ENCODE measurements at regions not wholly inside any gene's neighbourhood (a gene's known extent, or its start where the extent isn't known, plus 50 kb on each side); places are given as distances from the start of the nearest gene placed in this dataset.

GRCh38 chr7:42494736-42495135, 257.7 kb upstream of the GLI3 start:
- DNase-seq (ENCODE audit: low read depth): peak; percentile 19
- no peak overlapping the region for H3K4me3 ChIP-seq (ENCODE audit: low read depth, low read length)
- TF ChIP-seq, protein P1, sequence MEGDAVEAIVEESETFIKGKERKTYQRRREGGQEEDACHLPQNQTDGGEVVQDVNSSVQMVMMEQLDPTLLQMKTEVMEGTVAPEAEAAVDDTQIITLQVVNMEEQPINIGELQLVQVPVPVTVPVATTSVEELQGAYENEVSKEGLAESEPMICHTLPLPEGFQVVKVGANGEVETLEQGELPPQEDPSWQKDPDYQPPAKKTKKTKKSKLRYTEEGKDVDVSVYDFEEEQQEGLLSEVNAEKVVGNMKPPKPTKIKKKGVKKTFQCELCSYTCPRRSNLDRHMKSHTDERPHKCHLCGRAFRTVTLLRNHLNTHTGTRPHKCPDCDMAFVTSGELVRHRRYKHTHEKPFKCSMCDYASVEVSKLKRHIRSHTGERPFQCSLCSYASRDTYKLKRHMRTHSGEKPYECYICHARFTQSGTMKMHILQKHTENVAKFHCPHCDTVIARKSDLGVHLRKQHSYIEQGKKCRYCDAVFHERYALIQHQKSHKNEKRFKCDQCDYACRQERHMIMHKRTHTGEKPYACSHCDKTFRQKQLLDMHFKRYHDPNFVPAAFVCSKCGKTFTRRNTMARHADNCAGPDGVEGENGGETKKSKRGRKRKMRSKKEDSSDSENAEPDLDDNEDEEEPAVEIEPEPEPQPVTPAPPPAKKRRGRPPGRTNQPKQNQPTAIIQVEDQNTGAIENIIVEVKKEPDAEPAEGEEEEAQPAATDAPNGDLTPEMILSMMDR (IDR thresholded peaks at IDR 0.05; ENCODE audit: insufficient read depth, low read depth, low read length): no peak

DNA sequence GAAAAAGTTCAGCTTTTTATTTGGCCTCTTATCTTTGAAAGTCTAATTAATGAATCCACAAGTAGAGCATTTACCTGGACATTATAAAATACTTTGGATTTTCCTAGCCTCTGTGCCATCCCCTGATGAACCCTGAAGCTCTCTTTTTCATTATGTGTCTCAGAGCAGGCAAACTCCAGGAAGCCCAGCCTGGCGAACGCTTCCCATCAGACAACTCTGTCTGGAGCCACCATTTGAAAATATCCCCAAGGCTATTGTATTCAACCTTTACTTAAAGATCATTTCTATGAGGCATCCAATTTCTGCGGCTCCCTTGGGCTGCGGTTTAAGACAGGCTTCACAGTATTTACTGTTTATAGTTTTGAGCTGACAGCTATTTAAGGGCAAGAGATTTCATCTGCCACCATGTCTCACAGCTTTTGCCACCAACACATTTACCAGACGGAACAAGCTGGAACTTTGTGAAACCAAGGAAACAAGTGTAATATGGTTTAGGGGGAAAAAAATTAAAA, 257.2 kb upstream of the GLI3 start:
- TF ChIP-seq, protein P1 (IDR thresholded peaks at IDR 0.05; ENCODE audit: insufficient read depth, low read depth, low read length): no peak
- H3K4me3 ChIP-seq (ENCODE audit: low read depth, low read length): no peak overlapping the region
- peak; percentile 31 for DNase-seq (ENCODE audit: low read depth)

DNA sequence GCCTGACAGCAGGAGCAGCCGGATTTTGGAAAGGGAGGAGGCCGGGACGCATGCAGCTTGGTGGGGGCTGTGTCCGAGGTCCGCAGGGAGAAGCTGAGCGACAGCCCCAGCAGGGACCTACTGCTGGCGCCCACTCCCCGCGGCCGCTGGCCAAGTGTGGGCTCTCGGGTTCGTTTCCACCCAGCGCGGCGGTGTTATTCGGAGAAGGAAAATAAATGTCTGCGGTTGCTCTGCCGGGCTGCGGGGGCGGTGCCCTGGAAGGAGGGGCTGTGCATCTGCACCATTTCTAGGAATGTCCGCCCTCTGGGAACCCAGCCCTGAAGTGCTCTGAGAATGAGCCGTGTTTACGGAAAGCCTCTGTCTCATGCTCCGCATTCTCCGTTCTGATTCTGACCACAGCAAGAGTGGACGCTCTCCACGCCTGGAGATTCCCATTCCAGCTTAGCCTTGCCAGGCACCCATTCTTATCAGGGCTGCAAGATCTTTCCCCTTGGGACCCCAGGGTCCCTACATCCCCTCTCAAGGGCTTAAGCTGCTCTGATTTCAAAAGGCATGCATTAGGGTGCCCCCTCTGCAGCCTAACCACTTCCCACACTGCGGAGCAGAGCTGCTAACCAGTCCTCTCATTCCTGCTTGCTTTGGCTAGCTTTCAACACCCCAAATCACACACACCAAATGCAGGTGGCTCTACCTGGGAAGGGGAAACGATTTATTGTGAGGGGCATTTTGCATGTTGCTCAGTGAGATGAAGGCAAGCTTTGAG, 256.6 kb upstream of the GLI3 start:
- peak overlapping the region; percentile 57 for H3K4me3 ChIP-seq (ENCODE audit: low read depth, low read length)
- peak; percentile 94 for DNase-seq (ENCODE audit: low read depth)
- TF ChIP-seq, protein P1 (IDR thresholded peaks at IDR 0.05; ENCODE audit: insufficient read depth, low read depth, low read length): no peak

DNA sequence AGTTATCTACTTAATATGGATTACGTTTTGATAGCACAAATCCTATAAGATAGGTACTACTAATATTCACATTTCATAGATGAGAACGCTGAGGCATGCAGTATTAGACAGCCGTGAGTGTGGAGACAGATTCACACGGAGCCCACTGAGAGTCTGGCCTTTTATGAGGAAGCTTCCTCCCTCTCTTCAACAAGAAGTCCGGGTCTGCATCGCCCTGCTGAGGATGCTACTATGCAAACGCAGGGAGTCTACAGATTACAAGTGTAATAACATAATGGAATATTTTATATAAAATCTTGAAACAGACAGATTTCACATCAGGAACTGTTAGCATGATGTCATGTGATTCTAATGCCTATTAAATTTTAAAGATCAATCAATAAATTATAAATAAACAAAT, 255.9 kb upstream of the GLI3 start:
- DNase-seq (ENCODE audit: low read depth): peak; percentile 22
- H3K4me3 ChIP-seq (ENCODE audit: low read depth, low read length): peak overlapping the region; percentile 57
- TF ChIP-seq, protein P1 (IDR thresholded peaks at IDR 0.05; ENCODE audit: insufficient read depth, low read depth, low read length): no peak

DNA sequence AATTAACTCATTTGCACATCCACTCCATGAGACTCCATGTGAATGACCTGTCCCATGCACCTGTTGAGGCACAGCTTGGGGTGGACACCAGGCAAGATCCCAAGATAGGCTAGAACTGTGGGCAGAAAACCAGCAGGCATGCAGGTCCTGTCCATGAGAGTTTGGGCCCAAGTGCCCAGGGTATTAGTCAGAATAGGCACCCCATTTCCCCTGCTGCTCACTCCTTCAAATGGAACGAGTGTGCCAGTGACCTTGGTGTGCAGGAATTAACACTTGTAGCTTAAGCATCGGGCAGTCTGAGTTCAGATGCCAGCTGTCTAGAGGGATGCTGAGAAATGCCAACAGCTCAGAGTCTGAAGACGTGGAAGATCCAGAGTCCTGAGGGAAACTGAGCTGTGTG, 254.1 kb upstream of the GLI3 start:
- no peak overlapping the region for H3K4me3 ChIP-seq (ENCODE audit: low read depth, low read length)
- TF ChIP-seq, protein P1 (IDR thresholded peaks at IDR 0.05; ENCODE audit: insufficient read depth, low read depth, low read length): no peak
- no peak for DNase-seq (ENCODE audit: low read depth)

DNA sequence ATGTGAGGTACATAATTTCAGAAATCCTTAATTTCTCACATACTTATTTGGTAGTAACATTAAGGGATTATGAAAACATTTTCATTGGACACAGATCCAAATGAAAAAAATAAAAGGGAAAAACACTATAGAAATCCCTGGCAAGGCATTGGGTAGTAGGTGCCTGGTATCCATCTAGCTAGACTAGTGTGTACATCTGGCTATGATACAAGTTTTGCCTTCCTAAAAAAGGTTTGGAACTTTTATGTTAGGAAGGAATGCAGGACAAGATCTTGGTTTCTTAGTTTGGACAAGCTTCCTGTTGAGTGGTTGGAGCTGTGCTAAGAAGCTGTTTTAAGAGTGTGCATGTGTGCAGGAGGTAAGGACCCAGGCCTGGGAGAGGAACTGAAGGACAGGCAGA, 252.3 kb upstream of the GLI3 start:
- TF ChIP-seq, protein P1 (IDR thresholded peaks at IDR 0.05; ENCODE audit: insufficient read depth, low read depth, low read length): no peak
- H3K4me3 ChIP-seq (ENCODE audit: low read depth, low read length): no peak overlapping the region
- no peak for DNase-seq (ENCODE audit: low read depth)

All from fibroblast of villous mesenchyme (primary cell).